ENCODE measurements at regions not wholly inside any gene's neighbourhood (a gene's known extent, or its start where the extent isn't known, plus 50 kb on each side); places are given as distances from the start of the nearest gene placed in this dataset.
"Not testable (repeated sequence)": the region's sequence is repeated elsewhere in the genome, so short reads cannot be mapped to it uniquely, and the experiment has no call there.

- POLR2A ChIA-PET, result not testable (repeated sequence)
Observed at GRCh38 chr15:20269956-20270355, 271.6 kb downstream of the GOLGA6L6 start.

GRCh38 chr15:20267996-20268395, 273.6 kb downstream of the GOLGA6L6 start:
- DNase-seq (ENCODE audit: low read depth, low spot score); H3K4me3 ChIP-seq (replicated peaks in 1 of 2; ENCODE audit: low read depth in 1 of 2, low read length in 2 of 2); CTCF ChIA-PET; H3K79me2 ChIP-seq (ENCODE audit: insufficient read depth, low read length); ATAC-seq; H3K4me2 ChIP-seq (ENCODE audit: low read length); RAD21 ChIA-PET (ENCODE audit: low non-redundant PET in 1 of 2, low total read pairs in 2 of 2, uncharacterized antibody in 2 of 2, unreplicated experiment in 2 of 2); H3K9me2 ChIP-seq (ENCODE audit: insufficient read depth); BruUV-seq (replicated peaks); H4K20me1 ChIP-seq (ENCODE audit: insufficient read depth); H2AFZ ChIP-seq (ENCODE audit: low read depth, low read length, poor library complexity, severe bottlenecking); H3K36me3 ChIP-seq (ENCODE audit: control insufficient read depth in 1 of 2, insufficient read depth in 2 of 2, low read length in 2 of 2); H3K4me1 ChIP-seq (ENCODE audit: control insufficient read depth in 1 of 2, insufficient read depth in 2 of 2, low read length in 2 of 2); H3K27me3 ChIP-seq (ENCODE audit: insufficient read depth, low read length); POLR2A ChIA-PET; H3K27ac ChIP-seq (ENCODE audit: low read depth, low read length); H3K9ac ChIP-seq (ENCODE audit: low read length); intact Hi-C loops (cut with micrococcal nuclease): not testable (repeated sequence)
- H3K9me3 ChIP-seq (ENCODE audit: control insufficient read depth in 1 of 2, insufficient read depth in 1 of 2, low read depth in 1 of 2, low read length in 2 of 2), result peaks cover 15 to 27% of the 10 kb centered on the region in 2 experiments; a peak in 2 of 4 replicates

More at GRCh38 chr15:20269956-20270355, 271.6 kb downstream of the GOLGA6L6 start:
- intact Hi-C loops (cut with micrococcal nuclease); H3K4me1 ChIP-seq (ENCODE audit: control insufficient read depth in 1 of 2, insufficient read depth in 2 of 2, low read length in 2 of 2); H3K79me2 ChIP-seq (ENCODE audit: insufficient read depth, low read length); H3K36me3 ChIP-seq (ENCODE audit: control insufficient read depth in 1 of 2, insufficient read depth in 2 of 2, low read length in 2 of 2); H3K9me2 ChIP-seq (ENCODE audit: insufficient read depth); H3K27me3 ChIP-seq (ENCODE audit: insufficient read depth, low read length); DNase-seq (ENCODE audit: low read depth, low spot score); RAD21 ChIA-PET (ENCODE audit: low non-redundant PET in 1 of 2, low total read pairs in 2 of 2, uncharacterized antibody in 2 of 2, unreplicated experiment in 2 of 2); CTCF ChIA-PET; H2AFZ ChIP-seq (ENCODE audit: low read depth, low read length, poor library complexity, severe bottlenecking); H3K4me3 ChIP-seq (replicated peaks in 1 of 2; ENCODE audit: low read depth in 1 of 2, low read length in 2 of 2); H4K20me1 ChIP-seq (ENCODE audit: insufficient read depth); H3K9ac ChIP-seq (ENCODE audit: low read length); H3K4me2 ChIP-seq (ENCODE audit: low read length); H3K27ac ChIP-seq (ENCODE audit: low read depth, low read length); BruUV-seq (replicated peaks); ATAC-seq: not testable (repeated sequence)
- peaks cover 28 to 43% of the 10 kb centered on the region in 2 experiments; a peak in 2 of 4 replicates for H3K9me3 ChIP-seq (ENCODE audit: control insufficient read depth in 1 of 2, insufficient read depth in 1 of 2, low read depth in 1 of 2, low read length in 2 of 2)

- H3K79me2 ChIP-seq (ENCODE audit: insufficient read depth, low read length); intact Hi-C loops (cut with micrococcal nuclease); H3K27me3 ChIP-seq (ENCODE audit: insufficient read depth, low read length); H3K4me2 ChIP-seq (ENCODE audit: low read length); H3K4me1 ChIP-seq (ENCODE audit: control insufficient read depth in 1 of 2, insufficient read depth in 2 of 2, low read length in 2 of 2); DNase-seq (ENCODE audit: low read depth, low spot score); H3K9me2 ChIP-seq (ENCODE audit: insufficient read depth); H4K20me1 ChIP-seq (ENCODE audit: insufficient read depth); H2AFZ ChIP-seq (ENCODE audit: low read depth, low read length, poor library complexity, severe bottlenecking); H3K4me3 ChIP-seq (replicated peaks in 1 of 2; ENCODE audit: low read depth in 1 of 2, low read length in 2 of 2); BruUV-seq (replicated peaks); POLR2A ChIA-PET; CTCF ChIA-PET; ATAC-seq; H3K36me3 ChIP-seq (ENCODE audit: control insufficient read depth in 1 of 2, insufficient read depth in 2 of 2, low read length in 2 of 2); RAD21 ChIA-PET (ENCODE audit: low non-redundant PET in 1 of 2, low total read pairs in 2 of 2, uncharacterized antibody in 2 of 2, unreplicated experiment in 2 of 2); H3K27ac ChIP-seq (ENCODE audit: low read depth, low read length); H3K9ac ChIP-seq (ENCODE audit: low read length): not testable (repeated sequence)
- peaks cover 12 to 18% of the 10 kb centered on the region in 2 experiments; a peak in 2 of 4 replicates for H3K9me3 ChIP-seq (ENCODE audit: control insufficient read depth in 1 of 2, insufficient read depth in 1 of 2, low read depth in 1 of 2, low read length in 2 of 2)
Observed at GRCh38 chr15:20267051-20267730, 274.4 kb downstream of the GOLGA6L6 start.

- intact Hi-C loops (cut with micrococcal nuclease); H3K36me3 ChIP-seq (ENCODE audit: control insufficient read depth in 1 of 2, insufficient read depth in 2 of 2, low read length in 2 of 2); H3K4me3 ChIP-seq (replicated peaks in 1 of 2; ENCODE audit: low read depth in 1 of 2, low read length in 2 of 2); DNase-seq (ENCODE audit: low read depth, low spot score); BruUV-seq (replicated peaks); H3K9me2 ChIP-seq (ENCODE audit: insufficient read depth); H3K9ac ChIP-seq (ENCODE audit: low read length); H3K4me2 ChIP-seq (ENCODE audit: low read length); POLR2A ChIA-PET; CTCF ChIA-PET; H3K4me1 ChIP-seq (ENCODE audit: control insufficient read depth in 1 of 2, insufficient read depth in 2 of 2, low read length in 2 of 2); H2AFZ ChIP-seq (ENCODE audit: low read depth, low read length, poor library complexity, severe bottlenecking); H3K27ac ChIP-seq (ENCODE audit: low read depth, low read length); H3K79me2 ChIP-seq (ENCODE audit: insufficient read depth, low read length); H4K20me1 ChIP-seq (ENCODE audit: insufficient read depth); H3K27me3 ChIP-seq (ENCODE audit: insufficient read depth, low read length); RAD21 ChIA-PET (ENCODE audit: low non-redundant PET in 1 of 2, low total read pairs in 2 of 2, uncharacterized antibody in 2 of 2, unreplicated experiment in 2 of 2); ATAC-seq: not testable (repeated sequence)
- H3K9me3 ChIP-seq (ENCODE audit: control insufficient read depth in 1 of 2, insufficient read depth in 1 of 2, low read depth in 1 of 2, low read length in 2 of 2), result peaks cover 10 to 14% of the 10 kb centered on the region in 2 experiments; a peak in 2 of 4 replicates
Observed at GRCh38 chr15:20265710-20266109, 275.9 kb downstream of the GOLGA6L6 start.

Measured in HCT116 (cell line).